Neural progenitor cell (in vitro differentiated cells): ENCODE measurements at regions not wholly inside any gene's neighbourhood (a gene's known extent, or its start where the extent isn't known, plus 50 kb on each side); places are given as distances from the start of the nearest gene placed in this dataset.

Source experiments
- DNase-seq: peaks from one replicate; pipeline ENCODE4 v3.0.0-alpha.2; 2016; ENCODE audit warnings: low spot score
- H2AFZ ChIP-seq: fragments of 200-600 bp; sonication (generic); replicated peaks from 2 replicates; pipeline ENCODE4 v1.6.1; 2016; ENCODE audit warnings: antibody characterized with exemption
- H3F3A ChIP-seq: fragments of 200-600 bp; sonication (generic); 2 replicates; pipeline ENCODE4 v1.6.1; 2016; ENCODE audit warnings: antibody characterized with exemption, low read depth
- H3K27ac ChIP-seq: fragments of 200-600 bp; sonication (generic); 2 replicates; pipeline ENCODE4 v1.5.1; 2016; ENCODE audit warnings: mild to moderate bottlenecking
- H3K27me3 ChIP-seq: fragments of 200-600 bp; sonication (generic); 2 replicates; pipeline ENCODE4 v1.6.1; 2016; ENCODE audit warnings: mild to moderate bottlenecking, moderate library complexity
- H3K36me3 ChIP-seq: fragments of 200-600 bp; sonication (generic); 2 replicates; pipeline ENCODE4 v1.5.1; 2016
- H3K4me1 ChIP-seq: fragments of 200-600 bp; sonication (generic); 2 replicates; pipeline ENCODE4 v1.6.1; 2016; ENCODE audit warnings: mixed run types
- H3K4me2 ChIP-seq: fragments of 200-600 bp; sonication (generic); 2 replicates; pipeline ENCODE4 v1.6.1; 2016
- H3K4me3 ChIP-seq: fragments of 200-600 bp; sonication (generic); 2 replicates; pipeline ENCODE4 v1.5.1; 2016
- H3K79me2 ChIP-seq: fragments of 200-600 bp; sonication (generic); 2 replicates; pipeline ENCODE4 v1.6.1; 2016; ENCODE audit warnings: low read depth
- H3K9ac ChIP-seq: fragments of 200-600 bp; sonication (generic); 2 replicates; pipeline ENCODE4 v1.6.1; 2016
- H3K9me3 ChIP-seq: fragments of 200-600 bp; sonication (generic); 2 replicates; pipeline ENCODE4 v1.5.1; 2016; ENCODE audit warnings: low read depth
- H4K20me1 ChIP-seq: fragments of 200-600 bp; sonication (generic); 2 replicates; pipeline ENCODE4 v1.6.1; 2016; ENCODE audit warnings: low read depth
- H3K27ac Mint-ChIP-seq: 3 replicates; pipeline ENCODE4 v1.8.0; 2021; ENCODE audit warnings: mixed read lengths
- H3K27me3 Mint-ChIP-seq: 2 replicates; pipeline ENCODE4 v1.8.0; 2022; ENCODE audit warnings: low read depth, mild to moderate bottlenecking, inconsistent platforms, moderate library complexity, mixed read lengths; ENCODE audit not compliant: insufficient read depth
- H3K36me3 Mint-ChIP-seq: 3 replicates; pipeline ENCODE4 v1.8.0; 2021; ENCODE audit warnings: mixed read lengths
- H3K4me1 Mint-ChIP-seq: 3 replicates; pipeline ENCODE4 v1.8.0; 2021; ENCODE audit warnings: mixed read lengths
- H3K4me3 Mint-ChIP-seq: 3 replicates; pipeline ENCODE4 v1.8.0; 2021; ENCODE audit warnings: mild to moderate bottlenecking, moderate library complexity, mixed read lengths
- H3K9me3 Mint-ChIP-seq: 3 replicates; pipeline ENCODE4 v1.8.0; 2020; ENCODE audit warnings: mixed read lengths
- CTCF ChIP-seq: fragments of 200-600 bp; sonication (generic); IDR thresholded peaks from 2 replicates; pipeline ENCODE4 v1.5.1; 2017; ENCODE audit warnings: antibody characterized with exemption, mild to moderate bottlenecking
- EZH2 ChIP-seq: fragments of 200-600 bp; sonication (generic); IDR thresholded peaks from 2 replicates; pipeline ENCODE4 v1.6.1; 2017; ENCODE audit warnings: antibody characterized with exemption, mild to moderate bottlenecking, moderate library complexity
- EZH2phosphoT487 ChIP-seq: fragments of 200-600 bp; sonication (generic); IDR thresholded peaks from 2 replicates; pipeline ENCODE4 v1.6.1; 2017; ENCODE audit warnings: antibody characterized with exemption

- Histone ChIP-seq H3K9me3 (no peaks in the 10 kb centered on the region), H3K9ac (no peak overlapping the region), H3K4me3 (no peak overlapping the region), H3K4me2 (no peak overlapping the region), H3K27ac (no peak overlapping the region), H2AFZ (no peak overlapping the region), H4K20me1 (no peaks in the 10 kb centered on the region), H3K27me3 (no peaks in the 10 kb centered on the region), H3F3A (no peaks in the 10 kb centered on the region), H3K36me3 (no peaks in the 10 kb centered on the region), H3K79me2 (no peaks in the 10 kb centered on the region), H3K4me1 (peaks cover 6% of the 10 kb centered on the region)
- no peak for DNase-seq
- Mint-ChIP-seq H3K9me3 (peaks cover 32% of the 10 kb centered on the region), H3K4me1 (peaks cover 12% of the 10 kb centered on the region), H3K27ac (no peak overlapping the region), H3K36me3 (no peaks in the 10 kb centered on the region), H3K27me3 (peaks cover 5% of the 10 kb centered on the region), H3K4me3 (no peak overlapping the region)
- TF ChIP-seq CTCF (no peak), EZH2 (no peak), EZH2phosphoT487 (no peak)
Measured at GRCh38 chr22:47686594-47687345, 924.3 kb downstream of the TBC1D22A start.

- Mint-ChIP-seq H3K9me3 (peaks cover 27% of the 10 kb centered on the region), H3K36me3 (peaks cover 1% of the 10 kb centered on the region), H3K27me3 (peaks cover 18% of the 10 kb centered on the region), H3K27ac (no peak overlapping the region), H3K4me1 (peaks cover 22% of the 10 kb centered on the region), H3K4me3 (no peak overlapping the region)
- H3K36me3 ChIP-seq = no peaks in the 10 kb centered on the region
- H3K4me1 ChIP-seq = peaks cover 12% of the 10 kb centered on the region
- H3K27ac ChIP-seq = no peak overlapping the region
- H3K9me3 ChIP-seq = no peaks in the 10 kb centered on the region
- no peaks in the 10 kb centered on the region for H3K27me3 ChIP-seq
- no peak for DNase-seq
- H3K79me2 ChIP-seq = no peaks in the 10 kb centered on the region
- no peaks in the 10 kb centered on the region for H4K20me1 ChIP-seq
- H3K9ac ChIP-seq = no peak overlapping the region
- no peak for TF ChIP-seq EZH2
- H2AFZ ChIP-seq = no peak overlapping the region
- no peak overlapping the region for H3K4me2 ChIP-seq
- H3K4me3 ChIP-seq = no peak overlapping the region
- H3F3A ChIP-seq = no peaks in the 10 kb centered on the region
Measured at GRCh38 chr22:47681411-47682165, 919.1 kb downstream of the TBC1D22A start.

GRCh38 chr22:47678636-47679287, 916.3 kb downstream of the TBC1D22A start:
- no peak overlapping the region for H3K4me3 ChIP-seq
- peak; percentile 21 for DNase-seq
- no peak overlapping the region for H3K9ac ChIP-seq
- no peaks in the 10 kb centered on the region for H3K36me3 ChIP-seq
- H3K79me2 ChIP-seq = no peaks in the 10 kb centered on the region
- Mint-ChIP-seq H3K9me3 (peaks cover 18% of the 10 kb centered on the region), H3K27ac (peak overlapping the region; percentile 26), H3K4me3 (peak overlapping the region; percentile 68), H3K4me1 (peaks cover 18% of the 10 kb centered on the region), H3K36me3 (peaks cover 1% of the 10 kb centered on the region), H3K27me3 (peaks cover 17% of the 10 kb centered on the region)
- H3K9me3 ChIP-seq = no peaks in the 10 kb centered on the region
- no peaks in the 10 kb centered on the region for H4K20me1 ChIP-seq
- no peaks in the 10 kb centered on the region for H3K27me3 ChIP-seq
- no peaks in the 10 kb centered on the region for H3F3A ChIP-seq
- no peak overlapping the region for H3K27ac ChIP-seq
- TF ChIP-seq EZH2 (no peak), EZH2phosphoT487 (no peak), CTCF (no peak)
- peaks cover 12% of the 10 kb centered on the region for H3K4me1 ChIP-seq
- peak overlapping the region; percentile 56 for H3K4me2 ChIP-seq
- no peak overlapping the region for H2AFZ ChIP-seq
